ENCODE measurements at regions not wholly inside any gene's neighbourhood (a gene's known extent, or its start where the extent isn't known, plus 50 kb on each side); places are given as distances from the start of the nearest gene placed in this dataset.
"Not testable (repeated sequence)": the region's sequence is repeated elsewhere in the genome, so short reads cannot be mapped to it uniquely, and the experiment has no call there.

DNA sequence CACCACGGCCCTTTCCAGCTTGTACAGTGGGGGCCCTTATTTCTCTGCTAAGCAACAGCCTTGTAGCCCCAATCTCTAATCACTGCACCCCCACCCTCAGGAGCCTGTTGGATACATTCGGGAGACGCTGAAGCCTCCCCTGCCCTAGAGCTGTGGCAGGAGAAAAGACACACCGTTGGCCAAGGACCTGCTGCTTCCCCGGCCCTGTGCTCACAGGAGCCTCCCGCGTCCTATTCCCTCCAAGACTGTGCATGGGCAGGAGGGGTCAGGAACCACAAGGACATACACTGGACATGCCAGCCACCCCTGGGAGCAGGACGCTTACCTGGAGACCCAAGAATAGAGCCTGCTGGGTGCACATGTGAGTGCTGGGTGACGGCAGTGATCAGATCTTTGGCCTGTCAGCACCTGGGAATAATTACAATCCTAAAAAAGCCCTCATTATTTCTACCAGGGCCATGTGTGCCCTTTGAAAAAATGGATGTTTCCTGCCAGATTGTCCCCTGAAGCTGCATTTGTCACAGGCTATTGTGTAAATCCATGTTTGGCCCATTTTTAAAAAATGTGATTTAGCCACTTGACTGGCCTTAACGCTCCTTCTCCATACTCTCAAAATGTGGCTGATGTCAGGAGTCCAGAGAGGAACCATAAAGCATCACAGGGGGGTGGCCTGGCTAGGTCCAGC lies 590.6 kb downstream of the MATN1 start:
- no peak for DNase-seq (ENCODE audit: low spot score)

GRCh38 chr1:30130566-30130965 lies 592.8 kb downstream of the MATN1 start:
- not testable (repeated sequence) for DNase-seq (ENCODE audit: low spot score)

GRCh38 chr1:30130099-30130498 lies 593.3 kb downstream of the MATN1 start:
- no peak for DNase-seq (ENCODE audit: low spot score)

GRCh38 chr1:30129421-30130055 lies 593.8 kb downstream of the MATN1 start:
- no peak for DNase-seq (ENCODE audit: low spot score)

- no peak for DNase-seq (ENCODE audit: low spot score)
Measured at GRCh38 chr1:30129001-30129408, 594.4 kb downstream of the MATN1 start.

DNA sequence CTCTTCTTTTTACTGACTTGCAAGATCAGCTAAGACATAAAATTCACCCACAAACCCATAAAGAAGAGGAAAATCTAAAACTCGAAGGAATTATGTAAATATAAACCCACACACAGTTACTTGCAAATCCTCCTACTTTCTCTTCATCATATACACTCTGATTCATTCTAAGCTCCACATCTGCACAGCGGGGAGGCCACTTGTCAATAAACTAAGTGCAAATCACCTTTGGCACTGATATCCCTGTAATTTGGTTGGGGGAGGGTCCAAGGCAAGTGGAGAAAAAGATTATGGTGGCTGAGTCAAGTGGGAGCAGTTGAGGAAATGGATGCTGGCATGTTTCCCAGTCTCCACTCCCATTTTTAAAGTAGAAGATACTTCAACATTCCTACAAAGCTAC lies 596.5 kb downstream of the MATN1 start:
- DNase-seq (ENCODE audit: low spot score) = no peak

- DNase-seq (ENCODE audit: low spot score) = no peak
Measured at GRCh38 chr1:30125821-30126170, 597.6 kb downstream of the MATN1 start.

GRCh38 chr1:30125021-30125820 lies 598.2 kb downstream of the MATN1 start:
- DNase-seq (ENCODE audit: low spot score) = no peak

GRCh38 chr1:30123896-30124295 lies 599.5 kb downstream of the MATN1 start:
- no peak for DNase-seq (ENCODE audit: low spot score)

GRCh38 chr1:30123036-30123435 lies 600.3 kb downstream of the MATN1 start:
- DNase-seq (ENCODE audit: low spot score) = no peak

DNA sequence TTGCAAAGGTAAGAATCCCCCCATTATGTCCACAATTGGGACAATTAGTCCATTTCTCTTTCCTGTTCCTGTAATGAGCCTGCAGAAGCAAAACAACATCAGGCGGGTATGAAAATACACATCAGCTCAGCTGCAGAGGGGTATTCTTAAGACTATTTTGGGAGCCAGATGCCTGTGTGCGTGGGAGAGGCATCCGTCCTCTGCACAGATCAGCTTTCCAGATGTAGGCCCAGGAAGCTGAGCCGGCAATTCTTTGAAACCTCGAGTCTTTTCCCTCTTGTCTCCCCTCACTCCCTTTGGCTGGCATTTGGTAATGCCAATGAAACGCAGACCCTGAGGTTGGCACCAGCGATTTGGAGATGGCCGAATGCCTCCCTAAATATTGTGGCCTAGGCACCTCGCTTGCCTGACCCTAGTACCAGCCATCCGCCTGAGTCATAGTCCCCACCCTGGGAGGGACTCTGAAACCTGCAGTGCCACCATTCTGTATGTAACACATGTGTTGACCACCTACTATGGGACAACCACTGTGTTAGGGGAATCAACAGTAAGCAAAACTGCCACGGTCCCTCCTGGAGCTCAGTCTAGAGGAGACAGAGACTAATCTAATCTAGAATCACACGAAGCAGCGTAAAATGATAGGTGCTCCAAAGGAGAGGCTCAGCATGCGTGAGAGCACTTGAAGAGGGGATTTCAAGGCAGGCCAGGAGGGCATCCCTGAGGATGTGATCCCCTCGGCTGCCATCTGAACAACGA lies 603.0 kb downstream of the MATN1 start:
- no peak for DNase-seq (ENCODE audit: low spot score)

- DNase-seq (ENCODE audit: low spot score) = no peak
Measured at GRCh38 chr1:30117685-30118084, 605.7 kb downstream of the MATN1 start.

- peak; percentile 17 for DNase-seq (ENCODE audit: low spot score)
Measured at GRCh38 chr1:30111431-30111830, 612.0 kb downstream of the MATN1 start.

DNA sequence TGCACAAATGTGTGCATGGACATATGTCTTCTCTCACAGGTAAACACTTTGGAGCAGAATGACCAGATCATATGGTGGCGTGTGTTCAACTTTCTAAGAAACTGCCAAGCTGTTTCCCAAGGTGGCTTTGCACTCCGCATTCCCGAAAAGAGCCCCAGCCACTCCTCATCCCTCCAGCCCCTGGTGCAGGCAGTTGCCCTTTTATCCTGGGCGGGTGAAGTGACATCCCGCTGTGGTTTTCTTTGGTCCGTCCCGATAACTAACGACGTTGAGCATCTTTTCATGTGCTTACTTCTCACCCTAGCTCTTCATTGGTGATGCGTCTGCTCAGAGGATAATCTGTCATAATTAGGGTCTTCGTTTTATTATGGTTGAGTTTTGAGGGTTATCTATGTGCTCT lies 612.5 kb downstream of the MATN1 start:
- DNase-seq (ENCODE audit: low spot score) = no peak

DNA sequence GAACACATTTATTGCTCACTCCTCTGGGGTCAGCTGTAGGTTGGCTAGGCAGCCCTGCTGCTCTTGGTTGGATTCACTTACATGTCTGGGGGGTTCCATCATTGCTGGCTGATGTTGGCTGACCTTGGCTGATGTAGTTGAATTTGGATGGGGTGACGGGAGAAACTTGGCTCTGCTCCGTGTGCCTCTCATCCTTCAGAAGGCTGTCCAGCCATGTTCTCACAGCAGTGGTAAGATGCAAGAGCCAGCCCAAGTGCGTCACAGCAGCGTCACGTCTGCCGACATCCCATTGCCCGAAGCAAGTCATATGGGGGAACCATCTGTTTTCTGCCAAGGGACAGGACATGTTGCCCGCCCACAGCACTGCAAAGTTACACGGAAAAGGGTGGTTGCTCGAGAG lies 613.5 kb downstream of the MATN1 start:
- DNase-seq (ENCODE audit: low spot score) = no peak

DNA sequence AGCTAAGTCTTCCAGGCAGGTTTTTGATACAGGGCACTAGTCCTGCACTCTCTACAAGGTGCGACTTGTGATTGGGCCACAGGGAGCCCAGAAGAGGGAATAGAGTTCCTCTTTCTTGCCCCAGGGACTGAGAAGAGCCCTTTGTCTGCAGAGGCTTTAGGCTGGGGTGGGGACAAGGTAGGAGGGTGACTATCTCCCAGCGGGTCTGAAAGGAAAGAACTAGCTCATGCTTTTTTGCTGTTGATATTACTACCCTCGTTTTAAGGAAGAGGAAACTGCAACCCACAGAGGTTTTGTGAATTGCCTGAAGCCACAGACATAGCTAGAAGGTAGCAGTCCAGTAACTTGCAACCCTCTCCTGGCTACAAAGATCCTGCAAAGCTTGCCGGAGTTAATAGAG lies 615.2 kb downstream of the MATN1 start:
- DNase-seq (ENCODE audit: low spot score) = no peak

DNA sequence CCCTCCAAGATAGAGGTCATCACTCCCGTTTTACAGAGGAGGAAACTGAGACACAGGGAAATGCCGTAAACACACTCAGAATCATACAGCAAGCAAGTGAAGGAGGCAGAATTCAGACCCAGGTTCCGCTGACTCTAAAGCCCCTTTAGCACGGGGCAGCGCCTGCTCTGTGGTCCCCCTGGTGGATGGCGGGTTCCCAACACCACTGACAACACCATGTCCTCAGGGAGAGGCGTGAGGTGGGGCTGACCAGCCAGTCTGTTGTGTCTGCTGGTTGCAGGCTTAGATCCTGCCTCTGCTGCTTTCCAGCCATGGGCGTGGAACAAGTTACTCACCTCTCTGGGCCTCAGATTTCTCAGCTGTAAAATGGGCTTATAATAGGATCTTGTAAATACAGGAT lies 617.3 kb downstream of the MATN1 start:
- DNase-seq (ENCODE audit: low spot score) = peak; percentile 20

DNA sequence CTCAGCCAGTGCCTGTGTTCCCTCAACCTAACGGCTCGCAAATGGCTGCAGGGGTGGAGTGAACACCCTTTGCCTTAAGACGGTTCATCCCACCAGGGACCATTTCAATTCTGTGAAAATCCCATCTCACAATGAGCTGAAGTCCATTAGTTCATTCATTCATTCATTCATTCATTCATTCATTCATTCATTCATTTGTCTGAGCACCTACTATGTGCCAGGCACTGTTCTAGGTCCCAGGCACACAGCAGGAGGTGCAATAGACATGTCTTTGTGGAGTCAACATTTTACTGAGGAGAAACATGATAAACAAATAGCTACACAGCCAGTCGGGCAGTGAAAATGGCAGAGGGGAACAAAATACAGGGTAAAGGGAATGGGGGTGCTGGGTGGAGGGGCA lies 618.8 kb downstream of the MATN1 start:
- DNase-seq (ENCODE audit: low spot score) = no peak

DNA sequence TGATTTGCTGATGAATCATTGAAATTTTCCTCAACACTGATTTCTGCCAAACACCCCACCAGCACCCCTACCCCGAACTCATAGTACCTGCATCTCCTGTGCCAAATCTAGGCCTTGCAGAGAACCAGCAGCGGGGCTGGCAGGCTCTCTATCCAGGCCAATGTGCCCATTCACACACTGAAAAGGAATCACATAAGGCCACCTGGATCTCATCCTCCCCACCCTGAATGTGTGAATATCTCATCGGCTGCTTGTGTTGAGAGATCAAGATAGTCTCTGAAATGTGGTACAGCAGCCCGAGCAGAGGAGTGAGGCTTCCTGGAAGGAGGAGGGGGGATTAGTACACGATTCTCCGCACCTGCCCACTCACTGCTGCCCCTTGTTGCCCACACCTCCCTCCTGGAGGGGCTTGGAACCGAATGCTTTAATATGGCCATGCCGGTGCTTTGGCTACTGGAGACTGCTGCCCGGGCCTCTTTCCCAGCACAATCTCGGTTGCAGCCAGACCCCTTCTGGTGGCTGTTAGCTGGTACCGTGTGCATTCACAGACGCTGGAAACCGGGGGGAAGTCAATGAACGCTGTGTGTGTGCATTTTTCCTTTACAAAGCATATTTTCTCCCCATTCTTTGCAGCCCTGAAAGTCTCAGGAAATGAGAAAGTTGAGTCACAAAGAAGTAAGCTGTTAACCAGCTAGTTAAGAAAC lies 619.5 kb downstream of the MATN1 start:
- DNase-seq (ENCODE audit: low spot score) = no peak

DNA sequence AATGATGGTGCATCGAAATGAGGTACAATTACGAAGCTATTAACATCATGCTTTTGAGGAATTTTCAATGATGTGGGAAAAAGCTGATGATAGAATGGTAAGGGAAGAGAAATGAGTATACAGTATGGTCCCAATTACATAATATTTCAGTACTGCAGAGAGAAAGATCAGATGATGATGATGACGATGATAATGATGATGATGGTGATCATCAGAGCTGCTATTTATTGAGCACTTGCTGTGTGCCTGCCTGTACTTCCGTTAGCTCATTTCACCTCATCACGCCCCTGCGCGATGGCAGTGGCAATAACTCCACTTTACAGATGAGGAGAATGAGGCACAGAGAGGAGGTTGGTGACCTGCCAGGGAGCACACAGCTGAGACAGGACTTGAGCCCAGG lies 620.8 kb downstream of the MATN1 start:
- DNase-seq (ENCODE audit: low spot score) = no peak

GRCh38 chr1:30101487-30102227 lies 621.7 kb downstream of the MATN1 start:
- no peak for DNase-seq (ENCODE audit: low spot score)

Data from SK-N-DZ (cell line).